ENCODE measurements at regions not wholly inside any gene's neighbourhood (a gene's known extent, or its start where the extent isn't known, plus 50 kb on each side); places are given as distances from the start of the nearest gene placed in this dataset.

DNA sequence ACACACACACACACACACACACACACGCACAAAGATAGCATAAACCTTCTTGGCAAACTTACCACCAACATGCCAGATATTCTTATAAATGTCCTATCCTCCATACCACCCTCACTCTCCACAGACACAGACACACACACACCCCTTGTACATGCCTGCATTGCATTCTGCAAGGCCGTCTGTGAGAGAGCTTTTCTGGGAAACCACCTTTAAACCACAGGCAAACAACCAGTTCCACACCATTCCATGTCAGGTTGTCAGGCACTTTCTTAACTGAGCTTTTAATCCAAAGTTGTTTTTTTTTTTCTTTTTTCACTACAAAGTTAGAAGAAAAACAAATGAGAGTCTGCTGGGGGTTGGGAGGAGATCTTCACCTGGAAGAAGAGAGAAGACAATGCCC is 221.1 kb downstream of the C1D start:
- no peak overlapping the region for H3K27ac ChIP-seq (ENCODE audit: low read depth, low read length, poor library complexity, severe bottlenecking)
- TF ChIP-seq, protein P1, sequence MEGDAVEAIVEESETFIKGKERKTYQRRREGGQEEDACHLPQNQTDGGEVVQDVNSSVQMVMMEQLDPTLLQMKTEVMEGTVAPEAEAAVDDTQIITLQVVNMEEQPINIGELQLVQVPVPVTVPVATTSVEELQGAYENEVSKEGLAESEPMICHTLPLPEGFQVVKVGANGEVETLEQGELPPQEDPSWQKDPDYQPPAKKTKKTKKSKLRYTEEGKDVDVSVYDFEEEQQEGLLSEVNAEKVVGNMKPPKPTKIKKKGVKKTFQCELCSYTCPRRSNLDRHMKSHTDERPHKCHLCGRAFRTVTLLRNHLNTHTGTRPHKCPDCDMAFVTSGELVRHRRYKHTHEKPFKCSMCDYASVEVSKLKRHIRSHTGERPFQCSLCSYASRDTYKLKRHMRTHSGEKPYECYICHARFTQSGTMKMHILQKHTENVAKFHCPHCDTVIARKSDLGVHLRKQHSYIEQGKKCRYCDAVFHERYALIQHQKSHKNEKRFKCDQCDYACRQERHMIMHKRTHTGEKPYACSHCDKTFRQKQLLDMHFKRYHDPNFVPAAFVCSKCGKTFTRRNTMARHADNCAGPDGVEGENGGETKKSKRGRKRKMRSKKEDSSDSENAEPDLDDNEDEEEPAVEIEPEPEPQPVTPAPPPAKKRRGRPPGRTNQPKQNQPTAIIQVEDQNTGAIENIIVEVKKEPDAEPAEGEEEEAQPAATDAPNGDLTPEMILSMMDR (conservative IDR thresholded peaks at IDR 0.05; ENCODE audit: low read depth, low read length) = no peak
- TF ChIP-seq EZH2 (IDR thresholded peaks at IDR 0.05; ENCODE audit: borderline replicate concordance, low read depth, low read length, poor library complexity, severe bottlenecking) = no peak
- H3K36me3 ChIP-seq (ENCODE audit: insufficient read depth, low read length, poor library complexity, severe bottlenecking) = no peaks in the 10 kb centered on the region
- H3K4me3 ChIP-seq (ENCODE audit: low read depth, low read length, poor library complexity, severe bottlenecking) = no peak overlapping the region
- no TSS peak for BruUV-seq (replicated peaks)
- peaks cover 24% of the 10 kb centered on the region for H3K4me1 ChIP-seq (ENCODE audit: insufficient read depth, low read length, poor library complexity, severe bottlenecking)
- H3K27me3 ChIP-seq (replicated peaks; ENCODE audit: insufficient read depth, low read depth, low read length, poor library complexity) = no peaks in the 10 kb centered on the region
- POLR2A ChIA-PET (ENCODE audit: low non-redundant PET) = no interaction called here
- intact Hi-C loops (cut with micrococcal nuclease; ENCODE audit: unreplicated experiment) = loop anchor here (5.0 to 10.0 kb wide), 5 partner anchors 187 to 1254 kb away; no protein-coding TSS in a partner anchor
- no peaks in the 10 kb centered on the region for H3K9me3 ChIP-seq (ENCODE audit: low read depth, low read length, poor library complexity, severe bottlenecking)
- CTCF ChIA-PET = interaction anchor here (0.5 to 1.4 kb wide), 3 partner anchors 16 to 190 kb away, joined by 3 to 8 read pairs (median 4); no protein-coding TSS in a partner anchor
- DNase-seq (ENCODE audit: low spot score) = no peak

DNA sequence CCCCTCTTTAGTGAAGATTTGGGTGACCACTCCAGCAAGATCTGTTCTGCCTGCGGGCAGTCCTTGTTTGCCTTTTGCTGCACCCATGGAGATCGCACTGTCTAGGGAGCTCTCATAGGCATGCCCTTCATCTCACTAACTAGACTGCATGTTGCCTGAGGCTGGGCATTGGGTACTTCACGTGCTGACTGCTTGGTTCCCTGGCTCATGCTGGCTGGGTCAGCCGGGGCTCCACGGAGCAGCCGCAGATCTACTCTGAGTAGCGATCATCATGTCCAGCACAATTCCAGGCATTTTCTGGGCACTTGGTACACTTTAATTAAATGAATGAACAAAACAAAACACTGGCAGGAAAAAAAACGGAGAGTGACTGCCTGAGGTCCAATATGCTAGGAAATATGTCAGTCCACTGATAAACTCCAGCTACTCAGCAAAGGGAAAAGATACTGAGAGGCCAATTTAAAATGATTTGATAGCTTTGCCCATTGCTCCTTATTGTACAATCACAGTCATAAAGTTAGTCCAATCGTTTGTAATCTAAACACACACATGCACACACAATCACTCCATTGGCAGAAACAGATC is 220.3 kb downstream of the C1D start:
- intact Hi-C loops (cut with micrococcal nuclease; ENCODE audit: unreplicated experiment) = loop anchor here (5.0 to 10.0 kb wide), 5 partner anchors 188 to 1255 kb away; no protein-coding TSS in a partner anchor
- CTCF ChIA-PET = interaction anchor here (0.7 to 1.4 kb wide), 2 partner anchors 133 to 189 kb away, joined by 4 to 8 read pairs; no protein-coding TSS in a partner anchor
- H3K4me1 ChIP-seq (ENCODE audit: insufficient read depth, low read length, poor library complexity, severe bottlenecking) = peaks cover 24% of the 10 kb centered on the region
- H3K27me3 ChIP-seq (replicated peaks; ENCODE audit: insufficient read depth, low read depth, low read length, poor library complexity) = no peaks in the 10 kb centered on the region
- DNase-seq (ENCODE audit: low spot score) = no peak
- no peaks in the 10 kb centered on the region for H3K9me3 ChIP-seq (ENCODE audit: low read depth, low read length, poor library complexity, severe bottlenecking)
- POLR2A ChIA-PET (ENCODE audit: low non-redundant PET) = no interaction called here
- TF ChIP-seq, protein P1 (conservative IDR thresholded peaks at IDR 0.05; ENCODE audit: low read depth, low read length) = no peak
- TF ChIP-seq EZH2 (IDR thresholded peaks at IDR 0.05; ENCODE audit: borderline replicate concordance, low read depth, low read length, poor library complexity, severe bottlenecking) = no peak
- H3K36me3 ChIP-seq (ENCODE audit: insufficient read depth, low read length, poor library complexity, severe bottlenecking) = no peaks in the 10 kb centered on the region
- BruUV-seq (replicated peaks) = no TSS peak
- no peak overlapping the region for H3K4me3 ChIP-seq (ENCODE audit: low read depth, low read length, poor library complexity, severe bottlenecking)
- H3K27ac ChIP-seq (ENCODE audit: low read depth, low read length, poor library complexity, severe bottlenecking) = no peak overlapping the region

DNA sequence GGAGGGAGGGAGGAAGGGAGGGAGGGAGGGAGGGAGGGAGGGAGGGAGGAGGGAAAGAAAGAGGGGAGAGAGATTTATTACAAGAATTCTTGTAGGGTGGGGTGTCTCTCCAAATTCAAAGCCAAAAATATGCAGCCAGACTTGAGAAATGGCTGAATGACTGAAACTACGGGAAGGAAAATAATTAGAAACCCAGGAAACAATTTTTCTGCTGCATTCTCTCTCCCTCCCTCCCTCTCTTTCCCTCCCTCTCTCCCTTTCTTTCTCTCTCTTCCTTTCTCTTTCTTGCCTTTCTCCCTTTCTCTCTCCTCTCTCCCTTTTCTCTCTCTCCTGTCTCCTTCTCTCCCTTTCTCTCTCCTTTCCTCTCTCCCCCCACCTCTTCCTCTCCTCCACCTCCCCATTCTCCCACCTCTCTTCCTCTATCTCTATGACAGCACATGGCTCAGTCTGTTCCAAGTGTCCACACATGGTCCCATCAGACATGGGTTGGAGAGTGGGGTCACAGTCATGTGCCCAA is 218.7 kb downstream of the C1D start:
- CTCF ChIA-PET = no interaction called here
- Histone ChIP-seq H3K4me3 (ENCODE audit: low read depth, low read length, poor library complexity, severe bottlenecking) (no peak overlapping the region), H3K36me3 (ENCODE audit: insufficient read depth, low read length, poor library complexity, severe bottlenecking) (no peaks in the 10 kb centered on the region), H3K27me3 (replicated peaks; ENCODE audit: insufficient read depth, low read depth, low read length, poor library complexity) (no peaks in the 10 kb centered on the region), H3K9me3 (ENCODE audit: low read depth, low read length, poor library complexity, severe bottlenecking) (no peaks in the 10 kb centered on the region), H3K4me1 (ENCODE audit: insufficient read depth, low read length, poor library complexity, severe bottlenecking) (peaks cover 24% of the 10 kb centered on the region), H3K27ac (ENCODE audit: low read depth, low read length, poor library complexity, severe bottlenecking) (no peak overlapping the region)
- POLR2A ChIA-PET (ENCODE audit: low non-redundant PET) = no interaction called here
- TF ChIP-seq, protein P1 (conservative IDR thresholded peaks at IDR 0.05; ENCODE audit: low read depth, low read length) = no peak
- no peak for TF ChIP-seq EZH2 (IDR thresholded peaks at IDR 0.05; ENCODE audit: borderline replicate concordance, low read depth, low read length, poor library complexity, severe bottlenecking)
- DNase-seq (ENCODE audit: low spot score) = no peak
- intact Hi-C loops (cut with micrococcal nuclease; ENCODE audit: unreplicated experiment) = loop anchor here (5.0 to 10.0 kb wide), 5 partner anchors 189 to 1257 kb away; no protein-coding TSS in a partner anchor
- BruUV-seq (replicated peaks) = no TSS peak
